CD4-positive, alpha-beta T cell (primary cell): ENCODE measurements at regions not wholly inside any gene's neighbourhood (a gene's known extent, or its start where the extent isn't known, plus 50 kb on each side); places are given as distances from the start of the nearest gene placed in this dataset.

ENCODE experiments used
- ATAC-seq: fragments of 200-7000 bp; cut with Tn5 transposase; one replicate; pipeline ENCODE4 v1.10.0; 2022; ENCODE audit warnings: mild to moderate bottlenecking; ENCODE audit not compliant: poor library complexity
- CTCF ChIA-PET: fragments of 350-600 bp; sonication (Branson Sonifier 250); formaldehyde crosslinking; loops from one replicate; lab custom pipeline; 2021; ENCODE audit warnings: antibody characterized with exemption, inconsistent platforms; lab: Charles Lee
- POLR2A ChIA-PET: fragments of 350-600 bp; sonication (Branson Sonifier 250); formaldehyde crosslinking; loops from one replicate; lab custom pipeline; 2021; ENCODE audit warnings: antibody characterized with exemption, inconsistent platforms; lab: Charles Lee
- DNase-seq, 14 experiments: peaks; one replicate each; pipeline ENCODE4 v3.0.0-alpha.2; 2013 to 2020; ENCODE audit warnings: mixed read lengths in 2 of 14
- H3K27ac ChIP-seq, 2 donors: one replicate each; pipeline versions ENCODE4 v1.5.1 to v1.7.0; 2013; ENCODE audit warnings: low read length in 2 of 2, low read depth in 1 of 2, mild to moderate bottlenecking in 1 of 2
- H3K27me3 ChIP-seq, 2 experiments: 1 replicate in 1 of 2; 2 replicates in 1 of 2; pipeline versions ENCODE4 v1.6.1 to v1.7.0; 2013; ENCODE audit warnings: low read length in 2 of 2, control low read depth in 1 of 2, mild to moderate bottlenecking in 1 of 2, moderate library complexity in 1 of 2; ENCODE audit not compliant: insufficient read depth in 2 of 2, control insufficient read depth in 1 of 2
- H3K36me3 ChIP-seq: one replicate; pipeline ENCODE4 v1.6.1; 2013; ENCODE audit warnings: low read length, control low read depth; ENCODE audit not compliant: insufficient read depth
- H3K4me1 ChIP-seq: one replicate; pipeline ENCODE4 v1.6.1; 2013; ENCODE audit warnings: low read length, control low read depth; ENCODE audit not compliant: insufficient read depth
- H3K4me3 ChIP-seq: one replicate; pipeline ENCODE4 v1.5.1; 2013; ENCODE audit warnings: mild to moderate bottlenecking, low read length, moderate library complexity
- H3K9me3 ChIP-seq, 2 experiments: 1 replicate in 1 of 2; 2 replicates in 1 of 2; pipeline versions ENCODE4 v1.6.1 to v1.7.0; 2013; ENCODE audit warnings: low read length in 2 of 2, mild to moderate bottlenecking in 2 of 2, control low read depth in 1 of 2, moderate library complexity in 1 of 2; ENCODE audit not compliant: control insufficient read depth in 1 of 2, insufficient read depth in 1 of 2
- H3K27ac Mint-ChIP-seq: one replicate; pipeline ENCODE4 v1.8.0; 2020; ENCODE audit warnings: mixed read lengths
- H3K27me3 Mint-ChIP-seq: one replicate; pipeline ENCODE4 v1.8.0; 2021; ENCODE audit warnings: mixed read lengths
- H3K36me3 Mint-ChIP-seq: one replicate; pipeline ENCODE4 v1.8.0; 2021; ENCODE audit warnings: low read depth, mixed read lengths
- H3K4me1 Mint-ChIP-seq: one replicate; pipeline ENCODE4 v1.8.0; 2021; ENCODE audit warnings: low read depth, mixed read lengths
- H3K4me3 Mint-ChIP-seq: one replicate; pipeline ENCODE4 v1.8.0; 2020; ENCODE audit warnings: mild to moderate bottlenecking, mixed read lengths
- H3K9me3 Mint-ChIP-seq: one replicate; pipeline ENCODE4 v1.8.0; 2020; ENCODE audit warnings: mixed read lengths
- intact Hi-C, 2 experiments: fragments of 100-400 bp; cut with DNase I in 1 of 2; cut with micrococcal nuclease in 1 of 2; formaldehyde crosslinking; loops; one replicate each; pipeline versions ENCODE4 v1.15.1 to v1.9.0; 2023 to 2025; cut with DNase I, micrococcal nuclease
- TF ChIP-seq, protein P1 (sequence below): fragments of 200-600 bp; IDR thresholded peaks from one replicate; pipeline ENCODE4 v1.8.0; 2022; ENCODE audit warnings: antibody characterized with exemption, mild to moderate bottlenecking

DNA sequence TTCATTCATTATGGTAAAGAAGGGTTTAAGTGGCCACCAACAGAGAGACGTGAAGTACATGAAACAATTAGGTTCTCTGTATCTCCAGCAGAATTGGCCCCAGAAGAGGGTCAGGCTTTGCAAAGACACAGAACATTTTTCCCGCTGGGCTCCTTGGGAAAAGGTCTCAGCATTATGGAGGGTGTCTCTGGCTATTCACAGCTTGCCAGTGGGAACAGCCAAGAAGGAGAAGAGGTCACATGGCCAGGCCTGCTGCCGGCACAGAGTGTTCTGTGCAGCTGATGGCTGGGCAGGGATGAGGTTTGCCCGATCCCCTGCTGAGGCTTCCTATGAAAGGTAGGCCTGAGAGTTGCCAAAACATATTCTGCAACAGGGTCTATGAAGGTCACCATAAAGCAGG, 77.8 kb upstream of the LPP start:
- TF ChIP-seq, protein P1, sequence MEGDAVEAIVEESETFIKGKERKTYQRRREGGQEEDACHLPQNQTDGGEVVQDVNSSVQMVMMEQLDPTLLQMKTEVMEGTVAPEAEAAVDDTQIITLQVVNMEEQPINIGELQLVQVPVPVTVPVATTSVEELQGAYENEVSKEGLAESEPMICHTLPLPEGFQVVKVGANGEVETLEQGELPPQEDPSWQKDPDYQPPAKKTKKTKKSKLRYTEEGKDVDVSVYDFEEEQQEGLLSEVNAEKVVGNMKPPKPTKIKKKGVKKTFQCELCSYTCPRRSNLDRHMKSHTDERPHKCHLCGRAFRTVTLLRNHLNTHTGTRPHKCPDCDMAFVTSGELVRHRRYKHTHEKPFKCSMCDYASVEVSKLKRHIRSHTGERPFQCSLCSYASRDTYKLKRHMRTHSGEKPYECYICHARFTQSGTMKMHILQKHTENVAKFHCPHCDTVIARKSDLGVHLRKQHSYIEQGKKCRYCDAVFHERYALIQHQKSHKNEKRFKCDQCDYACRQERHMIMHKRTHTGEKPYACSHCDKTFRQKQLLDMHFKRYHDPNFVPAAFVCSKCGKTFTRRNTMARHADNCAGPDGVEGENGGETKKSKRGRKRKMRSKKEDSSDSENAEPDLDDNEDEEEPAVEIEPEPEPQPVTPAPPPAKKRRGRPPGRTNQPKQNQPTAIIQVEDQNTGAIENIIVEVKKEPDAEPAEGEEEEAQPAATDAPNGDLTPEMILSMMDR = no peak
- Histone ChIP-seq H3K27ac (no peak overlapping the region), H3K4me3 (no peak overlapping the region), H3K4me1 (no peaks in the 10 kb centered on the region), H3K9me3 (no peaks in the 10 kb centered on the region), H3K27me3 (no peaks in the 10 kb centered on the region), H3K36me3 (no peaks in the 10 kb centered on the region)
- CTCF ChIA-PET = no interaction called here
- no peak overlapping the region for H3K4me3 Mint-ChIP-seq
- no peaks in the 10 kb centered on the region for H3K4me1 Mint-ChIP-seq
- POLR2A ChIA-PET = no interaction called here
- peaks cover 3% of the 10 kb centered on the region for H3K9me3 Mint-ChIP-seq
- H3K27me3 Mint-ChIP-seq = no peaks in the 10 kb centered on the region
- intact Hi-C loops = no loop called here
- DNase-seq (no peak), ATAC-seq (no peak)
- H3K36me3 Mint-ChIP-seq = no peaks in the 10 kb centered on the region
- H3K27ac Mint-ChIP-seq = no peak overlapping the region

DNA sequence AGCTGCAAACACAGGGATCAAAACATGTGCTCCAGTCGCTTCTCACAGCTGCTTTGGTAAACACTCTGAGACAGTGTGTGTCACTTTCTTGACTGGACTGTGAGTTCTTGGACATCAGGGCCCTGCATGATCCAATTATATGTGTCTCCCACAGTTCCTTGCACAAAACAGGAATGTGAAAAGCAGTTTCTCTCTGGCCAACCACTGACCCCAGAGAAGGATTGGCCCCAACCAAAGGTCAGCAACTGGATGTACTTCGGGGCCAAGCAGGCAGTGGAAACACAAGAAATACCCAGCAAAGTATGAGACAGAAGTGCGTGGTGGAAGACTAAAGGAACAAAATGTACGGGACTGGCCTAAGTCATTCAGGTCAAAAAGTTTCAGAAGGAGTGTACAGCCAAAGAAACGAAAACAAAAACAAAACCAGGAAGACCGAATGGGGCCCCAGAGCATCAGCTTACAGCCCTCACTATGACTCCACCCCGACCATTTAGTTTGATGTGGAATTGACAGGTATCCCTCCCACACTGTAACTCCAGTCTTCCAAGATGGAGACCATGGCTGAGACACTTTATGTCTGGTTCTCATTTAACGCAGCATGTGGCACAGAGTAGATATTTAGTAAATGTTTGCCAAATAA, 76.7 kb upstream of the LPP start:
- Histone ChIP-seq H3K27me3 (no peaks in the 10 kb centered on the region), H3K4me3 (no peak overlapping the region), H3K4me1 (no peaks in the 10 kb centered on the region), H3K36me3 (no peaks in the 10 kb centered on the region), H3K27ac (no peak overlapping the region), H3K9me3 (no peaks in the 10 kb centered on the region)
- Mint-ChIP-seq H3K9me3 (peaks cover 3% of the 10 kb centered on the region), H3K36me3 (no peaks in the 10 kb centered on the region), H3K27me3 (no peaks in the 10 kb centered on the region), H3K4me3 (no peak overlapping the region), H3K4me1 (no peaks in the 10 kb centered on the region), H3K27ac (no peak overlapping the region)
- ATAC-seq (no peak), DNase-seq (no peak)
- ChIA-PET CTCF (interaction anchor here (1.1 kb wide), 1 partner anchor 20 kb away, joined by 3 read pairs; no protein-coding TSS in a partner anchor), POLR2A (no interaction called here)
- intact Hi-C loops = no loop called here
- TF ChIP-seq, protein P1 = no peak

DNA sequence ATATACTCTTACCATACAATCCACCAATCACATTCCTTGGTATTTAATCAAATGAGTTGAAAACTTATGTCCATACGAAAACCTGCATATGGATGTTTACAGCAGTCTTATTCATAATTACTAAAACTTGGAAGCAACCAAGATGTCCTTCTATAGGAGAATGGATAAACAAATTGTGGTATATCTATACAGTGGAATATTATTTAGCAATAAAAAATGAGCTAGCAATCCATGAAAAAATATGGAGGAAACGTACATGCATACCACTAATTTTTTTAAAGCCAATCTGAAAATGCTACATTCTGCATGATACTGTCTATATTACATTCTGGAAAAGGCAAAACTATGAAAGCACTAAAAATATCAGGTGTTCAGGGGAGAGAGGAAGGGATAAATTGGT, 73.9 kb upstream of the LPP start:
- TF ChIP-seq, protein P1 = no peak
- intact Hi-C loops = loop anchor here in 1 of 2 experiments (10.0 kb wide), 1 partner anchor 515 kb away; no protein-coding TSS in a partner anchor
- Histone ChIP-seq H3K36me3 (no peaks in the 10 kb centered on the region), H3K27me3 (no peaks in the 10 kb centered on the region), H3K9me3 (no peaks in the 10 kb centered on the region), H3K4me1 (no peaks in the 10 kb centered on the region), H3K4me3 (no peak overlapping the region), H3K27ac (no peak overlapping the region)
- ATAC-seq (no peak), DNase-seq (no peak)
- no peak overlapping the region for H3K27ac Mint-ChIP-seq
- no peak overlapping the region for H3K4me3 Mint-ChIP-seq
- H3K27me3 Mint-ChIP-seq = no peaks in the 10 kb centered on the region
- H3K36me3 Mint-ChIP-seq = no peaks in the 10 kb centered on the region
- ChIA-PET CTCF (interaction anchor here (0.6 kb wide), 1 partner anchor 64 kb away, joined by 3 read pairs; no protein-coding TSS in a partner anchor), POLR2A (no interaction called here)
- peaks cover 3% of the 10 kb centered on the region for H3K9me3 Mint-ChIP-seq
- no peaks in the 10 kb centered on the region for H3K4me1 Mint-ChIP-seq
